ENCODE measurements at regions not wholly inside any gene's neighbourhood (a gene's known extent, or its start where the extent isn't known, plus 50 kb on each side); places are given as distances from the start of the nearest gene placed in this dataset.
"Not testable (repeated sequence)": the region's sequence is repeated elsewhere in the genome, so short reads cannot be mapped to it uniquely, and the experiment has no call there.

DNA sequence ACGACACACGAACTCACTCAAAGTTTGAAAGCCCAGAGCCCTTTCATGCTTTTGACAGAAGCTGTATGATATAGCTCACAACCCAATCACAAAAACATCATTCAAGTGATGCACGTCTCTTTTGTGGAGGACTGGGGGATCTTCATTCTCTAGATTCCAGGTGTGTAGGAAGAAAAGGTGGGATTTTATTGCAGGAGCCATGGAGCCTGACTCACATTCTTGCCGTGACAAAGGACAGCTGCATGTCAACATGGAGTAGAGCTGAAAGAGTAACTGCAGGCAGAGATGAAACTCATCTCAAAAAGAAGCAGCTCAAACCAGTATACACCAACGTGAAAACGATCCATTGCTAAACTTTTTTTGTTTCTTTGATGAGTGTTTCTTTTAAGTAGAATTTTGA is 50.9 kb upstream of the PDE1A start:
- no peak for DNase-seq (ENCODE audit: low read depth)

DNA sequence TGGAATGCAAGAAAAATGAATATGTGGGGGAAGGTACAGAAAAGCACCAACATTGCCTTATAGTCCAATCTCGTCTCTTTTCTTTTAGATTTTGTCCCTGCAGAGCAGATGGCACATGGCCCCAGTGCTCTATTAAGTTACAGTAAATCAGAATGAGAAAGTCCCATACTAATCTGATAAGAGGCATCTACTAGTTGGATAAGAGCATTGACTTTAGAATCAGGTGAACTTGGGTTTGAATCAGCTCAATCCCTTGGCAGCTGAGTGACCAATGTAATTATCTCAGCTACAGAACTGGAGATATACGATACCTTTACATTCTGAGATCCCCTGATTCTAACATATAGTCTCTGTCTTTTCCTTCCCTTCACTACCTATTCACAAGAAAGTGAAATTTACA is 54.8 kb upstream of the PDE1A start:
- no peak for DNase-seq (ENCODE audit: low read depth)

DNA sequence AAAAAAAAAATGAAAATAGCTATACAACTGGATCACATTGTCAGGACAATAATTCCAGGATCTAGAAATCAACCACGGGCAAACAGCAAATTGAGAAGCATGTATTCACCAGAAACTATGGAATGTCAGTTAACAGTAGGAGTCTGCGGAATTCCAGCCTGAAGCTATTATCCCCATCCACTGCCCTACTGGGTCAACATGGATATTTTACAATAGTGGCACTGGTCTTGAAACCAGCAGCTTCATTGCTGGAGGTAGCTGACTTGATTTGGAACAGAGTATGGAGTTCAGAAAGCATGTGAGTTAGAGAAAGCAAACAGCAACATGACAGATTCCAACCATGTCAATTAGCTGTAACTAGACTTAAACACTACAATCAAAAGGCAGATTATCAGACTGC is 55.7 kb upstream of the PDE1A start:
- DNase-seq (ENCODE audit: low read depth): no peak

GRCh38 chr2:182496596-182496995 is 69.8 kb upstream of the PDE1A start:
- no peak for DNase-seq (ENCODE audit: low read depth)

DNA sequence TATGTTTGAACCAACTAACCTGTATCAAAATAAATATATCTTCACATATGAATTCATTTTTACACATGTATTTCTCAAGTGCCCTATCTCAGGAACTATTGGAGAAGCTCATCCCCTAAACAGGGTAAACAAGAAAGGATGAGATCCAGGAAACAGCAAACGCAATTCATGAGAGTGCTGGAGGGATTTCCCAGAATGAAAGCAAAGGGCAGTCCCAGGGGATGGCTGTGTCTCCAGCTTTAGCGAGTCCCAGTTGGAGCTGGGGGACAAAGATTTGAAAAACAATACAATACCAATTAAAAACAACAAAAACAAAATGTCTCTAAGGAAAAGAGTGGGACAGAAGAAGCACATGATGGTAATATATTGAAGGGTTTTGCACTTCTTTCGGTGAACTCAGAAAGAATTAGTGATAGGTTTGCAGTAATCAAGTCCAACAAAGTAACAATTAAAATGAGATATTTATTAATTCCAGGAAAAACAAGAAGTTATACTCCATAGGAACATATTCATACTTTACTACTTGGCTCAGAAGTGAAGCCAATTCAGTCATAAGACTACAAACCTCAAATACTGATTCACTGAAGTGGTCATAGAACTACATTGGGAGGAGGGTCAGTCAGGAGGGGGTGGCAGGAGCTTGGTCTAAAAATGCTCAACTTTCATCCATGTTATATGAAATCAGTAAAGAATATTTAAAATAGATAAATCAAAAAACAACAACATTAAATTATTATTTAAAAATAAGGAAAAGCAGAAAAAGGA is 73.1 kb upstream of the PDE1A start:
- no peak for DNase-seq (ENCODE audit: low read depth)

- no peak for DNase-seq (ENCODE audit: low read depth)
Measured at GRCh38 chr2:182503886-182504285, 77.0 kb upstream of the PDE1A start.

DNA sequence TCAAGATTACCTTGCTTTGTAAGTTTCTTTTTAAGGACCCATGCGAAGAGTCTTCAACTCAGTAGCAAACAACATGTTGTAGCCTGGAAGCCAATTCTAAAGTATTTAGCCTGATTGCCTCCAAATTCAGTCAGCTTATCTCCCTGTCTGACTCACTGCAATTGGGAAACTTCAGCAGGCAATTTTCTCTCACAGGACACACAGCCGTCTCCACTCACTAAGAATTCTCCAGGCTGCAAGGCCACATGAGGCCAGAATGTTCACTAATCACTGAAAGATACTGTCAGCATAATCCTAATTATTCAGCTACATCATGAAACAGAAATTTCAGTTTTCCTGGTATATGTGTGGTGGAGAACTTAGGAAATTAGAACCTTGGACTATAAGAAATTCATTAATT is 78.1 kb upstream of the PDE1A start:
- DNase-seq (ENCODE audit: low read depth): no peak

GRCh38 chr2:182506606-182507005 is 79.8 kb upstream of the PDE1A start:
- DNase-seq (ENCODE audit: low read depth): no peak

GRCh38 chr2:182508583-182508982 is 81.7 kb upstream of the PDE1A start:
- not testable (repeated sequence) for DNase-seq (ENCODE audit: low read depth)

- no peak for DNase-seq (ENCODE audit: low read depth)
Measured at GRCh38 chr2:182509216-182509615, 82.4 kb upstream of the PDE1A start.

DNA sequence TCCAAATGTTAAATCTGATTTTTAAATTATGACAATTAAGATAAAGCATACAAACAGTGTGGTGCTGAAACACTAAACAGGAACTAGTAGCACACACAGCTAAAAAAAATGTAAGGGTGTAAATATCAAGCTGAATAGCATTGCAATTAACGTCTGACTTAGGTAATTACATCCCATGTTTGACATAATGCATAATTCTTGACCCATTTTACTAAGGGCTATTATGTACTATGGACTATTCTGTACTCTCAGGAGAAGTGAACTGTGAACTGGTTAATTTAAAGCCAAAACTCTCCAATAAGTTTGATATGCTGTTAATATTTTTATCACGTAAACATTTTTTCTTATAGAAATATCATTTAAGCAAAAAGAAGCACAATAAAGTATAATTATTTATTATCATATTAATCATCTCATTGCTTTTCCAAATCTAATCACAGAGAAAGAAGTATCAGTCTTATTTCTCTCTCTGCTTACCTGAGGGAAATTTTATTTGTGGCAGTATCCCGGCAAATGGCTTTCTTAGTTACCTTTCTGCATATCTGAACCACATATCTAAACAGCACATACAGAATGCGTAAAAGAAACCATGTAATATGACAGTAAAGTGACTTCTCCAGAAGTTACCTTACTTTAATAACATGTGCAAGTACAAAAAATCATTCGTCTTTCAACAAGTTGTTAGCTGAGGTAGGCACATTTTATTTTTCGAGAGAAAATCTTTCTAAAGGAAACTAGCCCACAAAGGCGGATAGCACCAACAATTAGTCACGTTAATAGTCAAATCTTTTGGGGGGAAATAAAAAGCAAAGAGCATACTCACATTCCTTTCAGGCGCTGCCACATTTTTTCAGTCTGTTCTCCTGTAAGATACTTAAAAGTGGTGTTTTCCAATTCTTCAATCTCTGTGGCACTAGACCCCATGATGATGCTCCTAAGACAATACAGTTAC is 94.9 kb upstream of the PDE1A start:
- DNase-seq (ENCODE audit: low read depth): no peak

- no peak for DNase-seq (ENCODE audit: low read depth)
Measured at GRCh38 chr2:182522405-182522896, 95.6 kb upstream of the PDE1A start.

- no peak for DNase-seq (ENCODE audit: low read depth)
Measured at GRCh38 chr2:182522972-182523473, 96.2 kb upstream of the PDE1A start.

GRCh38 chr2:182530636-182531035 is 103.8 kb upstream of the PDE1A start:
- DNase-seq (ENCODE audit: low read depth): no peak

GRCh38 chr2:182540252-182540651 is 113.4 kb upstream of the PDE1A start:
- no peak for DNase-seq (ENCODE audit: low read depth)

DNA sequence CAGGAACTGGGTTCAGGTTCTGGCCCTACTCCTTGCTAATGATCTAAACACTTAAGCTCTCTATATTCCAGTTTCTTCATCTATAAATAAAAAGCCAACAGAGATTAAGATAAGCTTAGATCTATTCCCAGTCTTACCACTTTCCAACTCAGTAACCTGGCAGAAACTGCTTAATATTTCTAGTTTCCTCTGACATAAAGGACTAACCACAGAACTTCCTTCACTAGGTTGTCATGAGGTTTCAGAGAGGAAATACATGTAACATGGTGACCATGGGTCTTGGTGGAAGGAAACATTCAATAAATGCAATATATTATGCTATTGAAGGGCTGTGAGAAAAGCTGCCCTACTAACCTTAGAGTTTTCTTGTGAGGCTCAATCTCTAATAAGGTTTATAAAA is 114.4 kb upstream of the PDE1A start:
- no peak for DNase-seq (ENCODE audit: low read depth)

DNA sequence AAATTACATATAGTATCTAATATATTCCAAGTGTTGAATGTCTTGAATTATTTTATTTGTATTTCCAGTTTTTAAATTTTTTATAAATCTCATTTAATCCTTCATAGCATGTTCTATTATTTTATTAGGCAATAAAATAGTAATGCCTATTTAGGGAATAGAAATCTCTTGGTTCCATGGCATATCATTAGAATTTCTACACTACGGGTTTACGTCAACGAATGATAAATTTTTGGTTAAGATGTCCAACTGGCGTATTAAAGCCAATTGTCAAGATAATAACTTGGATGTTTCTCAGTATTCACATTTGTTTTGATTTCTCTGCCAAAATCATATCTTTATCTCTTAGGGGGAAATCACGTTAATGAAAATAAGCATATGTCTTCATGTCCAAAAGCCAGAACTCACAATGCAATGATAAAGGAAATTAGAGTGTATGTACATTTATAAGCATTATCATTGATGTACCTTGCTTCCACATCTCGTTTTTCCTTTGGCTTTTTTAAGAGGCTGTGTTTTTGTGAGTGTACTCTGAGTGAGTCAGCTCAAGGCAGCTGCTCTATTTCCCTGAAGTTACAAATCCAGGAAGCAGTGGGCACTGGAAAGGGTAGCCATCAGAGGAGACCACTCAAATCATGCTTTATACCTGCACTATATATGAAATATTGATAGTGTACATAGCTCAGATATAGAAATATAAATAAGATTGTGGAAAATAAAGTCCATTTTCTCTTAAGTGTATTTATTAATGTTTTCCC is 115.8 kb upstream of the PDE1A start:
- DNase-seq (ENCODE audit: low read depth): no peak

DNA sequence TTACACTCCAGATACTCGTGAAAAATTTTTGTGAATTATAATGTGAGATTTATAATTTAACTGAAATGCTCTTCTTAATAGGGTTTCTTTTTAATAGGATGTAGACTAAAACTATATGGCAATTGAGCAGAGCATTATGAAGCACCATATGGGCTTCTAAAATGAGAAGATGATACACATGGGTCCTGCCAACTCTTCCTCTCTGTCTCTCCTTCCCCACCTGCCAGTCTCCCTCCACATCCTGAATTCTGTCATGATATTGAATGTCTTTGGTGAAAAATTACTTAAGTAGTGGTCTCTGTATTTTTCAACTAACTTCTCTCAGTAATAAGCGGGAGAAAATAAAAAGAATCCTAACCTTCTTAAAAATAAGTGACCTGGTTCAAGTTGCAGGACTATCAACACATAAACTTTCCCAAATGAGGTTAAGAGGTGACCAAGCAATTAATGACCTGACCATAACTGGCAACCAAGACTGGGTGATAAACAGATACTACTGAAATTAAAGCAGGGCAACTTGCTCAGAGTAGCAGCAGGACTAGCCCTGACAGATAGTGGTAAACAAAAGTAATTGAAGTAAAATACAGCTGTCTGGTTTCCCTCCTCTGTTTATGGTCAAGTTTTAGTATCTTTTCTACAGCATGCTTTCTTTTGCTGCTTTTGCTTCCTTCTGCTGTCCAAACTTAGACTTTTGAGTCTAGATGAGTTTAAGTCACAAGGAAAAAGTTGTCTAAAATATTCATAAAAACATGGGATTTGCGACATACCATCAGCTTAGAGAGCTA is 117.1 kb upstream of the PDE1A start:
- DNase-seq (ENCODE audit: low read depth): no peak

GRCh38 chr2:182545420-182546167 is 118.8 kb upstream of the PDE1A start:
- no peak for DNase-seq (ENCODE audit: low read depth)
